Activated CD4-positive, CD25-positive, alpha-beta regulatory T cell (primary cell): ENCODE measurements at regions not wholly inside any gene's neighbourhood (a gene's known extent, or its start where the extent isn't known, plus 50 kb on each side); places are given as distances from the start of the nearest gene placed in this dataset.

Experiments
- DNase-seq, 4 experiments: peaks; one replicate each; lab custom pipeline; 2025; lab: John Stamatoyannopoulos, UW

- no peak for DNase-seq
Observed at GRCh38 chr9:28620661-28621060, 1047.4 kb upstream of the C9orf72 start.

DNA sequence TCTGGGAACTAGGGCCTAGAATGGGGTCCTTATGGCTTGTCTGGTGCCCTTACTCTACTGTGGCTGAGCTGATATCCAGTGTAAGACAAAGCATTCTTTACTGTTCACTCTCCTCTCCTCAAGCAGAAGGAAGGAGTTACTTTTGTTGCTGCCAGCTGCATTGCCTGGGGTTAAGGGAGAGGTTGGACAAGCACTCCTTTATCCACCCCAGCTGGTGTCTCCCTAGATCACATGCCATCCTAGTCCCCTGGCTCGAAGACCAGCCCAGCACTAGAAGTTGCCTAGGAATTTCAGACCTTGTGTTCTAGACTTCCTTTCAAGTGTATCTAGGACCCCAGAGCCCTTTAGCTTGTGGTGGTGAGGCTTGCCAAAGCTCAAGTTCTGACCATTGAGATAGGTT is 1051.5 kb upstream of the C9orf72 start:
- no peak for DNase-seq

- no peak for DNase-seq
Observed at GRCh38 chr9:28628031-28628430, 1054.8 kb upstream of the C9orf72 start.

GRCh38 chr9:28648723-28649122 is 1075.4 kb upstream of the C9orf72 start:
- no peak for DNase-seq

DNA sequence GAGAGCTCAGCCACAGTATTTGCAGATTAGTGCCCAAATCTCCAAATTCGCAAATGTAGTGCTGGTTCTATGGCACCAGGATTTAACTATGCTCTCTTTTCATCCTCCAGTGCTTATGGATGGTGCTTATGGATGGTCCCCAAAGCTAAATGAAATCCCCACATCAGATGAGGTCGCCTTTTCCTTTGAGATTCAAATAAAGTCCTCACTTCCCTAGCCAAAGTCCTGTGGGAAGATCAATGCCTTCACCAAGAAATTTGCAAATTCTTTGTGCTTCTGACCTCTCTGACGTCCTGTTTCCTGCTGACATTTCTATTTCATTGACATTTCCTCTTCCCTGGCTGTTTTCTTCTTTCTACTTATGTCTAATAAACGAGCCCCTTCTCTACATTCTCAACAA is 1077.0 kb upstream of the C9orf72 start:
- DNase-seq: no peak

DNA sequence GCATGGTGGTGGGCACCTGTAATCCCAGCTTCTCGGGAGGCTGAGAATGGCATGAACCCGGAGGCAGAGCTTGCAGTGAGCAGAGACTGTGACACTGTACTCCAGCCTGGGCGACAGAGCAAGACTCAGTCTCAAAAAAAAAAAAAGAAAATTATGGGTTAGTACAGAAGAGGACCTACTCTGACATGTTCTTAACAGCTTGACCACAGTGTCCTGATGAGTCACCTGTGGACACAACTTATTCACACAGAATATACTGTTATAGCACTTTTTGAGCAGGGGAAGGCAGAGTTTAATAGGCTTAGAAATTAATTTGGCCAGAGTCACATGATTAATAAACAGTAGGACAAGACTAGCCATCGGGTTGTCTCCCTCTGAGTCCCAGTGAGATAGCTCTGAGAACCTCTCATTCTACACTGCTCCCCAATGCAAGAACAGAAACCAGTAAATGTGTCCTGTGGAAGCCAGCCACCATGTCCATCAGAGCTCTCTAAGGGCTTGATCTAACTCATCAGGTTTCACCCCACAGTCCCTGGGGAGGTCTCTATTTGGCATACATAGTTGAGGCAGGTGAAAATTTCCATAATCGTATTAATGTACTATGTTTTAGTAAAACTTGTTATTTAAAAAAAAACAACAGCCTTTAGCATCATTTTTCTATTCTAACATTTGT is 1077.9 kb upstream of the C9orf72 start:
- DNase-seq: no peak

DNA sequence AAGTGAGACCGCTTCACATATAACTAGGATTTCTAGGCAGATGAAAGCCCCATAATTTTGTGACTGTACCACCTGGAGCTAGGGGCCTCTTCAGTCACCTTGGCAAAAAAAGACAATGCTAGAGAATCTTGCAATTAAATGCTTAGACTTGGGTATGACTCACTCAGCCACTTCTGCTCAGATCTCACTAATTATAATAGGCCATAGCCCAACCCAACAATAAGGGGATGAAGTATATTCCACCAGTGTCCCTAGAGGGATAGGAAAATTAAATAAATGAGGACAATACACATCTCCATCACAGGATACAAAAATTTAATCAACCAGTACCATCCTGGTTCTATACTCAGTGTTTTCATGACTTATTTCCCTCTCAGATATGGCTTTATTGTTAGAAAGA is 1079.9 kb upstream of the C9orf72 start:
- no peak for DNase-seq

- no peak for DNase-seq
Observed at GRCh38 chr9:28656727-28657126, 1083.4 kb upstream of the C9orf72 start.

DNA sequence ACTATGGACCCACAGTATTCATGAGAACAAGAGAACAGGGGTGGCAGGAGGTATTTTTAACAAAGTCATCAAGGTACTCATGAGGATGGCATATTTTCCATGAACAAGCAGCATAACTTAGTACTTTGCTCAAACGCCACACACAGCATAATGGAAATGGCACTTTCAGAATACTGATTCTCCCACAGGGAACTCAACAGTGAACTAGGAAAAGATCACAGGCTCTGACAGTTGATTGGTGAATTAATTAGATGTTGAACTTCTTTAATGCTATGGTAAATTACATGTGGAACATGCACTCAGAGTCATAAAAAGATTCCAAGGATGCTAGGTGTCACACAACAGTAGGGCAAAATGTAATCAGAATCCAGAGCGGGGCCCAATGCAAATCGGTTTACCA is 1088.6 kb upstream of the C9orf72 start:
- no peak for DNase-seq

GRCh38 chr9:28662675-28663074 is 1089.4 kb upstream of the C9orf72 start:
- DNase-seq: no peak

GRCh38 chr9:28668158-28668557 is 1094.9 kb upstream of the C9orf72 start:
- no peak for DNase-seq

GRCh38 chr9:28671000-28671399 is 1097.7 kb upstream of the C9orf72 start:
- no peak for DNase-seq

DNA sequence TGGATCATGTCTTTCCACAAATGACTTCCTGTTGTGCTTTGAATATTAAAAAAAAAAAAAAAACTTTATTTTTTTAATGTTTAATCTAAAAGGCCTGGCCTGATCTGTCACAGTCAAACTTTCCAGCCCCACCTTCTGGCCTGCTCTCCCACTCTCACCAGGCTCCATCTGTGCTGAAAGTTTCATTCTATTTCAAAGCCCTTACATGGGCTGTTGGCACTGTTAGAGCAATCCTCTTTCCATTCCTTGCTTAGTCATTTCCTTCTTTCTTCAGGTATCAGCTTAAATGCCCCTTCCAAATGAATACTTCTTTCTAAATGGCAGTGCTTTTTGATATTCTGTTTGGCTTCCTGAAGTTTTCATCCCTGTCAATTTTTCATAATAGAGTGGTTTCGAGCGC is 1104.8 kb upstream of the C9orf72 start:
- DNase-seq: no peak

DNA sequence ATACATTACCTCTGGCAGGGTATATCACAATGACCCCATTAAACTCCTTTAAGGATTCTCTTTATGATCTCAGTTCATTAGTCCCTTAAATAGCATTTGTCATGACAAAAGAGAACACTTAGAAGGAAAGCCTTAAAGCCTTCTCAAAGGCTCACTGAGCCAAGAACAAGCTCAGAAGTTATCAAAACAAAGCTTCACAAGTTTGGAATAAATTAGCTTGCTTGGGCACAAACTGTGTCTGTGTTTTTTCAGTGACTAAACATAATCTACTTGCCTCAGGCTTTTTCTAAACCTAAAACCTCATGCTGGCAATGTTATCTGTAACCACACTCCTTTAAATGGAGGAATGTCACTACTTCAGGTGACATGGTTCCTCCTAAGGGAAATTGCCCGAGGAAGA is 1114.9 kb upstream of the C9orf72 start:
- DNase-seq: no peak

DNA sequence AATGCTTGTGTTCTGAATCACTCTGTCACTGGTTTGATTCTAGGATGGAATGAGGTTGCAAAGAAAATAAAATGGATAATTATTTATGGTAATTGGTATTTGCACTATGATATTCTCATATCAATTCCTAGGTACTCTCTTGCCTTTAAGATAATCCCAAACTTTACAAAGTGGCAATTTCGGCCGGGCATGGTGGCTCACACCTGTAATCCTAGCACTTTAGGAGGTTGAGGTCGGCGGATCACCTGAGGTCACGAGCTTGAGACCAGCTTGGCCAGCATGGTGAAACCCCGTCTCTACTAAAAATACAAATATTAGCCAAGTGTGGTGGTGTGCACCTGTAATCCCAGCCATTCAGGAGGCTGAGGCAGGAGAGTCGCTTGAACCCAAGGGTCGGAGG is 1118.7 kb upstream of the C9orf72 start:
- no peak for DNase-seq

DNA sequence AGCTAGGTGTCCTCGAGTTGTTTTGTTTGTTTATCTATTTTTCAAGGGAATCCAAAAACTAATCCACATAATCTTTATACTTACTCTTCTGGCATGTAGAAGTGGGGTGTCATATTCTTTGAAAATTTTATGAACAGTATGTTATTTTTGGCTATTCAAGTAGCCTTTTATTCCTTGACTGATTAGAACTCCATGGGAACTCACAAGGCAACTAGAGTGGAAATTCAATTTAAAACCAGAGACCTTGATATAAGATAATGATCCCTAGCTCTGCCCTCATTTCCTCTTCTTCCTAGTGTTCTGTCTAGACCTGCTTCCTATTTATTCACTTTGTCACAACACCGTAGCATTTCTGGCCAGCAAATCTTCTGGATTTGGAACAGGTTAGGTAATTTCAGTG is 1123.7 kb upstream of the C9orf72 start:
- DNase-seq: no peak

DNA sequence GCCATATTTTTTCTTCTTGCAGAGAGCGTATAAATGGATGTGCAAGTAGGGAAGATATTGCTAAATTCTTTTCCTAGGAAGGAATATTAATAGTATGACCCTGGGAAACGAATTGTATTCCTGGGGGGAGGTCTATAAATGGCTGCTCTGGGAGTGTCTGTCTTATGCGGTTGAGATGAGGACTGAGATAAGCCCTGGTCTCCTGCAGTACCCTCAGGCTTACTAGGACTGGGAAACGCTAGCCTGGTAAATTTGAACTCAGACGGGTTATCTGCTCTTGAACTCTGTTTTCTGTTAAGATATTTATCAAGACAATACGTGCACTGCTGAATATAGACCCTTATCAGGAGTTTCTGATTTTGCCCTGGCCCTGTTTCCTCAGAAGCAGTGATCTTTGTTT is 1126.4 kb upstream of the C9orf72 start:
- DNase-seq: no peak

- DNase-seq: no peak
Observed at GRCh38 chr9:28707616-28708015, 1134.3 kb upstream of the C9orf72 start.

GRCh38 chr9:28714188-28714587 is 1140.9 kb upstream of the C9orf72 start:
- DNase-seq: no peak

GRCh38 chr9:28718226-28718625 is 1144.9 kb upstream of the C9orf72 start:
- DNase-seq: no peak

DNA sequence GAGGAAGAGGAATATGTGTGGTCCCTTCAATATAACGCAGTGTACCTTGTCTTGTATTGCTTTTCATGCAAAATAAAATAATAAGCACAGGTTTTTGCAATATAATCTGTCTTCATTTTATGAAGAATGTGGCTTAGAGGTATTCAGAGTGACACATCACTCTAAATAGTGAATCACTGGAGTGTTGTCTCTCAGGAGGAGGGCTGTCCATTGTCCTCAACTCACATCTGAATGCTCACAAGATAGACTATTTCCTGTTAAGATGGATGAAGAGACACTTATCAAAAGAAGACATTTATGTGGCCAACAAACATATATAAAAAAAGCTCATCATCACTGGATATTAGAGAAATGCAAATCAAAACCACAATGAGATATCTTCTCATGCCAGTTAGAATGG is 1147.5 kb upstream of the C9orf72 start:
- DNase-seq: no peak

- no peak for DNase-seq
Observed at GRCh38 chr9:28730111-28730510, 1156.8 kb upstream of the C9orf72 start.

GRCh38 chr9:28735738-28736342 is 1162.6 kb upstream of the C9orf72 start:
- DNase-seq: no peak

- DNase-seq: no peak
Observed at GRCh38 chr9:28741459-28741858, 1168.2 kb upstream of the C9orf72 start.
